ENCODE measurements at regions not wholly inside any gene's neighbourhood (a gene's known extent, or its start where the extent isn't known, plus 50 kb on each side); places are given as distances from the start of the nearest gene placed in this dataset.

DNA sequence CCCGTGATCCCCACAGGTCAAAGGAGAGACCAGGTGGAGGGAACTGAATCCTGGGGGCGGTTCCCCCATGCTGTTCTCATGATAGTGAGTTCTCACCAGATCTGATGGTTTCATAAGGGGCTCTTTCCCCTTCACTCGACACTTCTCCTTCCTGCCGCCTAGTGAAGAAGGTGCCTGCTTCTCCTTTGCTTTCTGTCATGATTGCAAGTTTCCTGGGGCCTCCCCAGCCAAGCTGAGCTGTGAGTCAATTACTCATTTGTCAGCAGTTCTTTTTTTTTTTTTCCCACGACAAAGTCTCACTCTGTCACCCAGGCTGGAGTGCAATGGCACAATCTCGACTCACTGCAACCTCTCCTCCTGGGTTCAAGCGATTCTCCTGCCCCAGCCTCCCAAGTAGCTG, 1530.4 kb downstream of the BRD1 start:
- no peak for TF ChIP-seq POLR2AphosphoS5 (IDR thresholded peaks at IDR 0.05)
- TF ChIP-seq, protein P1, sequence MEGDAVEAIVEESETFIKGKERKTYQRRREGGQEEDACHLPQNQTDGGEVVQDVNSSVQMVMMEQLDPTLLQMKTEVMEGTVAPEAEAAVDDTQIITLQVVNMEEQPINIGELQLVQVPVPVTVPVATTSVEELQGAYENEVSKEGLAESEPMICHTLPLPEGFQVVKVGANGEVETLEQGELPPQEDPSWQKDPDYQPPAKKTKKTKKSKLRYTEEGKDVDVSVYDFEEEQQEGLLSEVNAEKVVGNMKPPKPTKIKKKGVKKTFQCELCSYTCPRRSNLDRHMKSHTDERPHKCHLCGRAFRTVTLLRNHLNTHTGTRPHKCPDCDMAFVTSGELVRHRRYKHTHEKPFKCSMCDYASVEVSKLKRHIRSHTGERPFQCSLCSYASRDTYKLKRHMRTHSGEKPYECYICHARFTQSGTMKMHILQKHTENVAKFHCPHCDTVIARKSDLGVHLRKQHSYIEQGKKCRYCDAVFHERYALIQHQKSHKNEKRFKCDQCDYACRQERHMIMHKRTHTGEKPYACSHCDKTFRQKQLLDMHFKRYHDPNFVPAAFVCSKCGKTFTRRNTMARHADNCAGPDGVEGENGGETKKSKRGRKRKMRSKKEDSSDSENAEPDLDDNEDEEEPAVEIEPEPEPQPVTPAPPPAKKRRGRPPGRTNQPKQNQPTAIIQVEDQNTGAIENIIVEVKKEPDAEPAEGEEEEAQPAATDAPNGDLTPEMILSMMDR (IDR thresholded peaks at IDR 0.05): no peak
- TF ChIP-seq POLR2A (IDR thresholded peaks at IDR 0.05): no peak
- no peak for TF ChIP-seq EP300 (IDR thresholded peaks at IDR 0.05)
